SK-N-SH (cell line): ENCODE measurements at regions not wholly inside any gene's neighbourhood (a gene's known extent, or its start where the extent isn't known, plus 50 kb on each side); places are given as distances from the start of the nearest gene placed in this dataset.

Source experiments
- CTCF ChIA-PET: fragments of 300-600, 350-600 bp; formaldehyde crosslinking; extraction: SDS; loops from one replicate; lab custom pipeline; 2021; lab: Yijun Ruan, JAX
- POLR2A ChIA-PET: fragments of 350-600 bp; sonication (Branson Sonifier 250); formaldehyde crosslinking; extraction: SDS; loops from one replicate; lab custom pipeline; 2020; ENCODE audit warnings: antibody characterized with exemption, inconsistent platforms; lab: Yijun Ruan, JAX
- DNase-seq: peaks from one replicate; pipeline ENCODE4 v3.0.0; 2012
- H2AFZ ChIP-seq: fragments of 200-600 bp; sonication (generic); 2 replicates; pipeline ENCODE4 v1.8.1; 2016; ENCODE audit warnings: antibody characterized with exemption, mild to moderate bottlenecking, low read depth
- H3F3A ChIP-seq: fragments of 200-600 bp; sonication (generic); replicated peaks from 2 replicates; pipeline ENCODE3; 2016; ENCODE audit warnings: antibody characterized with exemption, mild to moderate bottlenecking; ENCODE audit not compliant: insufficient read depth
- H3K27ac ChIP-seq, 2 experiments: fragments of 200-500 bp in 1 of 2; fragments of 200-600 bp in 1 of 2; sonication (Bioruptor generic) in 1 of 2; sonication (generic), shearing (Covaris generic) in 1 of 2; 2 replicates each; pipeline versions ENCODE4 v1.5.1 to v1.6.1; 2014 to 2016; ENCODE audit warnings: low read depth in 2 of 2, inconsistent platforms in 1 of 2, low read length in 1 of 2, mild to moderate bottlenecking in 1 of 2, mixed read lengths in 1 of 2
- H3K27me3 ChIP-seq: fragments of 200-600 bp; sonication (generic), shearing (Covaris generic); 2 replicates; pipeline ENCODE4 v1.6.1; 2016; ENCODE audit warnings: mixed run types; ENCODE audit not compliant: insufficient read depth
- H3K36me3 ChIP-seq, 2 experiments: fragments of 200-500 bp in 1 of 2; fragments of 200-600 bp in 1 of 2; sonication (Bioruptor generic) in 1 of 2; sonication (generic) in 1 of 2; replicated peaks in 1 of 2; 2 replicates each; pipeline versions ENCODE3 to v1.5.1; 2014 to 2016; ENCODE audit warnings: low read length in 1 of 2, mild to moderate bottlenecking in 1 of 2; ENCODE audit not compliant: insufficient read depth in 2 of 2, control insufficient read depth in 1 of 2
- H3K4me1 ChIP-seq, 2 experiments: fragments of 200-500 bp in 1 of 2; fragments of 200-600 bp in 1 of 2; sonication (Bioruptor generic) in 1 of 2; sonication (generic), shearing (Covaris generic) in 1 of 2; 2 replicates each; pipeline versions ENCODE4 v1.5.1 to v1.6.1; 2014 to 2016; ENCODE audit warnings: low read depth in 1 of 2, low read length in 1 of 2, mixed run types in 1 of 2; ENCODE audit not compliant: insufficient read depth in 2 of 2, control insufficient read depth in 1 of 2
- H3K4me2 ChIP-seq: fragments of 200-600 bp; sonication (generic), shearing (Covaris generic); 2 replicates; pipeline ENCODE4 v1.6.1; 2017; ENCODE audit warnings: mixed run types
- H3K4me3 ChIP-seq, 2 experiments: fragments of 200-500 bp in 1 of 2; fragments of 200-600 bp in 1 of 2; sonication (Bioruptor generic) in 1 of 2; sonication (generic), shearing (Covaris generic) in 1 of 2; 2 replicates each; pipeline versions ENCODE4 v1.5.1 to v1.8.1; 2014 to 2016; ENCODE audit warnings: low read depth in 2 of 2, inconsistent platforms in 1 of 2, low read length in 1 of 2, mild to moderate bottlenecking in 1 of 2, mixed read lengths in 1 of 2, moderate library complexity in 1 of 2
- H3K79me2 ChIP-seq: fragments of 200-600 bp; sonication (generic); 2 replicates; pipeline ENCODE4 v1.8.1; 2017; ENCODE audit warnings: mild to moderate bottlenecking; ENCODE audit not compliant: insufficient read depth
- H3K9ac ChIP-seq: fragments of 200-600 bp; sonication (generic); 2 replicates; pipeline ENCODE4 v1.6.1; 2017; ENCODE audit warnings: mixed run types
- H3K9me2 ChIP-seq: fragments of 200-600 bp; sonication (generic); 2 replicates; pipeline ENCODE4 v1.6.1; 2017; ENCODE audit warnings: mixed run types
- H3K9me3 ChIP-seq: fragments of 200-600 bp; sonication (generic); 2 replicates; pipeline ENCODE4 v1.6.1; 2017; ENCODE audit warnings: mixed run types, mild to moderate bottlenecking, moderate library complexity
- H4K20me1 ChIP-seq: fragments of 200-600 bp; sonication (generic); 2 replicates; pipeline ENCODE4 v1.6.1; 2017; ENCODE audit warnings: mild to moderate bottlenecking, mixed run types; ENCODE audit not compliant: insufficient read depth
- ELF1 ChIP-seq: IDR thresholded peaks from 2 replicates; pipeline ENCODE4 v1.4.0; 2012
- FOSL2 ChIP-seq: IDR thresholded peaks from 2 replicates; pipeline ENCODE4 v1.4.0; 2012; ENCODE audit warnings: low read depth, mild to moderate bottlenecking, moderate library complexity, borderline replicate concordance
- FOXJ3 ChIP-seq: sonication (generic); formaldehyde crosslinking; IDR thresholded peaks from 2 replicates; pipeline ENCODE4 v1.5.1; 2020; ENCODE audit warnings: mild to moderate bottlenecking, missing genetic modification reagents
- GABPA ChIP-seq: IDR thresholded peaks from 2 replicates; pipeline ENCODE4 v1.4.0; 2012; ENCODE audit warnings: low read depth, mild to moderate bottlenecking
- JUND ChIP-seq: IDR thresholded peaks from 2 replicates; pipeline ENCODE4 v1.4.0; 2012
- MEF2A ChIP-seq: IDR thresholded peaks from 2 replicates; pipeline ENCODE4 v1.4.0; 2012; ENCODE audit warnings: low read depth, borderline replicate concordance
- NRF1 ChIP-seq: IDR thresholded peaks from 2 replicates; pipeline ENCODE4 v1.6.1; 2012; ENCODE audit warnings: low read depth, mild to moderate bottlenecking, low read length
- RAD21 ChIP-seq: IDR thresholded peaks from 2 replicates; pipeline ENCODE4 v1.6.1; 2012; ENCODE audit warnings: mild to moderate bottlenecking, low read length
- RXRA ChIP-seq: IDR thresholded peaks from 2 replicates; pipeline ENCODE4 v1.4.0; 2012; ENCODE audit warnings: low read depth, mild to moderate bottlenecking, borderline replicate concordance
- SIN3A ChIP-seq: IDR thresholded peaks from 2 replicates; pipeline ENCODE4 v1.6.1; 2012; ENCODE audit warnings: low read depth, mild to moderate bottlenecking, low read length, moderate library complexity, borderline replicate concordance
- SMC3 ChIP-seq: IDR thresholded peaks from 2 replicates; pipeline ENCODE4 v1.6.1; 2012; ENCODE audit warnings: low read depth, low read length, improper control_type of control experiment
- TAF1 ChIP-seq: IDR thresholded peaks from 2 replicates; pipeline ENCODE4 v1.6.1; 2012; ENCODE audit warnings: low read depth, mild to moderate bottlenecking, low read length, moderate library complexity, borderline replicate concordance
- YY1 ChIP-seq: IDR thresholded peaks from 2 replicates; pipeline ENCODE4 v1.4.0; 2012; ENCODE audit warnings: low read depth, mild to moderate bottlenecking
- TF ChIP-seq, protein P1 (sequence below): IDR thresholded peaks from 2 replicates; pipeline ENCODE4 v1.4.0; 2012; ENCODE audit warnings: low read depth, borderline replicate concordance
- TF ChIP-seq, protein P2 (sequence below): fragments of 200-600 bp; sonication (generic); IDR thresholded peaks from 2 replicates; pipeline ENCODE4 v1.6.1; 2017; ENCODE audit warnings: antibody characterized with exemption, mild to moderate bottlenecking, moderate library complexity
- TF ChIP-seq, protein P3 (sequence below): IDR thresholded peaks from 2 replicates; pipeline ENCODE4 v1.6.1; 2012; ENCODE audit warnings: mild to moderate bottlenecking, low read depth, low read length, moderate library complexity
- TF ChIP-seq, protein P4 (sequence below): IDR thresholded peaks from 2 replicates; pipeline ENCODE4 v1.4.0; 2012; ENCODE audit warnings: low read depth, borderline replicate concordance

DNA sequence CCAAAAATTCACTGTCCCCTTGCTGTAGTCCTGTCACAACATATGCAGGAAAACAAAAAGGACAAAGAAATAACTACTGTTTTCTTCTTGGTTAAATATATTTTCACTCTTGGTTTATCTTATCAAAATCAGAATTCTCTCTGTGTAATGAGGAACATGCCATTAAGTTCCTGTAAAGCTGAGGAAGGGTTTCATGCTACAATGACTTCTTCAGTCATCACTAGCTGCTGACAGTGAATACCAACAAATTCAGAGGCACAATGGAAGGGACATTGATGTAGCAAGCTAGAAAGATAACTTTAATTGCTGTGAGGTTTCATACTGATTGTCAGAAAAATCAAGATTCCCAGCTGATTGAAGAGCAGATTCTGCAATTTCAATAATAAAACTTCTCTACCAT, 782.9 kb upstream of the HTR2C start:
- POLR2A ChIA-PET: no interaction called here
- no peaks in the 10 kb centered on the region for H4K20me1 ChIP-seq
- H3K27me3 ChIP-seq: no peaks in the 10 kb centered on the region; the same call in 1 of the 2 replicates
- H3F3A ChIP-seq: no peaks in the 10 kb centered on the region
- no peak overlapping the region for H2AFZ ChIP-seq
- no peaks in the 10 kb centered on the region for H3K9me3 ChIP-seq
- no peak overlapping the region for H3K4me2 ChIP-seq
- TF ChIP-seq MEF2A (no peak), ELF1 (no peak), YY1 (no peak), RAD21 (no peak), RXRA (no peak), NRF1 (no peak), FOXJ3 (CRISPR knock-in tag) (no peak), SMC3 (no peak), JUND (no peak), GABPA (no peak), TAF1 (no peak), FOSL2 (no peak), SIN3A (no peak)
- TF ChIP-seq, protein P1, sequence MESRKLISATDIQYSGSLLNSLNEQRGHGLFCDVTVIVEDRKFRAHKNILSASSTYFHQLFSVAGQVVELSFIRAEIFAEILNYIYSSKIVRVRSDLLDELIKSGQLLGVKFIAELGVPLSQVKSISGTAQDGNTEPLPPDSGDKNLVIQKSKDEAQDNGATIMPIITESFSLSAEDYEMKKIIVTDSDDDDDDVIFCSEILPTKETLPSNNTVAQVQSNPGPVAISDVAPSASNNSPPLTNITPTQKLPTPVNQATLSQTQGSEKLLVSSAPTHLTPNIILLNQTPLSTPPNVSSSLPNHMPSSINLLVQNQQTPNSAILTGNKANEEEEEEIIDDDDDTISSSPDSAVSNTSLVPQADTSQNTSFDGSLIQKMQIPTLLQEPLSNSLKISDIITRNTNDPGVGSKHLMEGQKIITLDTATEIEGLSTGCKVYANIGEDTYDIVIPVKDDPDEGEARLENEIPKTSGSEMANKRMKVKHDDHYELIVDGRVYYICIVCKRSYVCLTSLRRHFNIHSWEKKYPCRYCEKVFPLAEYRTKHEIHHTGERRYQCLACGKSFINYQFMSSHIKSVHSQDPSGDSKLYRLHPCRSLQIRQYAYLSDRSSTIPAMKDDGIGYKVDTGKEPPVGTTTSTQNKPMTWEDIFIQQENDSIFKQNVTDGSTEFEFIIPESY: no peak
- TF ChIP-seq, protein P2, sequence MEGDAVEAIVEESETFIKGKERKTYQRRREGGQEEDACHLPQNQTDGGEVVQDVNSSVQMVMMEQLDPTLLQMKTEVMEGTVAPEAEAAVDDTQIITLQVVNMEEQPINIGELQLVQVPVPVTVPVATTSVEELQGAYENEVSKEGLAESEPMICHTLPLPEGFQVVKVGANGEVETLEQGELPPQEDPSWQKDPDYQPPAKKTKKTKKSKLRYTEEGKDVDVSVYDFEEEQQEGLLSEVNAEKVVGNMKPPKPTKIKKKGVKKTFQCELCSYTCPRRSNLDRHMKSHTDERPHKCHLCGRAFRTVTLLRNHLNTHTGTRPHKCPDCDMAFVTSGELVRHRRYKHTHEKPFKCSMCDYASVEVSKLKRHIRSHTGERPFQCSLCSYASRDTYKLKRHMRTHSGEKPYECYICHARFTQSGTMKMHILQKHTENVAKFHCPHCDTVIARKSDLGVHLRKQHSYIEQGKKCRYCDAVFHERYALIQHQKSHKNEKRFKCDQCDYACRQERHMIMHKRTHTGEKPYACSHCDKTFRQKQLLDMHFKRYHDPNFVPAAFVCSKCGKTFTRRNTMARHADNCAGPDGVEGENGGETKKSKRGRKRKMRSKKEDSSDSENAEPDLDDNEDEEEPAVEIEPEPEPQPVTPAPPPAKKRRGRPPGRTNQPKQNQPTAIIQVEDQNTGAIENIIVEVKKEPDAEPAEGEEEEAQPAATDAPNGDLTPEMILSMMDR: no peak
- TF ChIP-seq, protein P3, sequence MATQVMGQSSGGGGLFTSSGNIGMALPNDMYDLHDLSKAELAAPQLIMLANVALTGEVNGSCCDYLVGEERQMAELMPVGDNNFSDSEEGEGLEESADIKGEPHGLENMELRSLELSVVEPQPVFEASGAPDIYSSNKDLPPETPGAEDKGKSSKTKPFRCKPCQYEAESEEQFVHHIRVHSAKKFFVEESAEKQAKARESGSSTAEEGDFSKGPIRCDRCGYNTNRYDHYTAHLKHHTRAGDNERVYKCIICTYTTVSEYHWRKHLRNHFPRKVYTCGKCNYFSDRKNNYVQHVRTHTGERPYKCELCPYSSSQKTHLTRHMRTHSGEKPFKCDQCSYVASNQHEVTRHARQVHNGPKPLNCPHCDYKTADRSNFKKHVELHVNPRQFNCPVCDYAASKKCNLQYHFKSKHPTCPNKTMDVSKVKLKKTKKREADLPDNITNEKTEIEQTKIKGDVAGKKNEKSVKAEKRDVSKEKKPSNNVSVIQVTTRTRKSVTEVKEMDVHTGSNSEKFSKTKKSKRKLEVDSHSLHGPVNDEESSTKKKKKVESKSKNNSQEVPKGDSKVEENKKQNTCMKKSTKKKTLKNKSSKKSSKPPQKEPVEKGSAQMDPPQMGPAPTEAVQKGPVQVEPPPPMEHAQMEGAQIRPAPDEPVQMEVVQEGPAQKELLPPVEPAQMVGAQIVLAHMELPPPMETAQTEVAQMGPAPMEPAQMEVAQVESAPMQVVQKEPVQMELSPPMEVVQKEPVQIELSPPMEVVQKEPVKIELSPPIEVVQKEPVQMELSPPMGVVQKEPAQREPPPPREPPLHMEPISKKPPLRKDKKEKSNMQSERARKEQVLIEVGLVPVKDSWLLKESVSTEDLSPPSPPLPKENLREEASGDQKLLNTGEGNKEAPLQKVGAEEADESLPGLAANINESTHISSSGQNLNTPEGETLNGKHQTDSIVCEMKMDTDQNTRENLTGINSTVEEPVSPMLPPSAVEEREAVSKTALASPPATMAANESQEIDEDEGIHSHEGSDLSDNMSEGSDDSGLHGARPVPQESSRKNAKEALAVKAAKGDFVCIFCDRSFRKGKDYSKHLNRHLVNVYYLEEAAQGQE: no peak
- TF ChIP-seq, protein P4, sequence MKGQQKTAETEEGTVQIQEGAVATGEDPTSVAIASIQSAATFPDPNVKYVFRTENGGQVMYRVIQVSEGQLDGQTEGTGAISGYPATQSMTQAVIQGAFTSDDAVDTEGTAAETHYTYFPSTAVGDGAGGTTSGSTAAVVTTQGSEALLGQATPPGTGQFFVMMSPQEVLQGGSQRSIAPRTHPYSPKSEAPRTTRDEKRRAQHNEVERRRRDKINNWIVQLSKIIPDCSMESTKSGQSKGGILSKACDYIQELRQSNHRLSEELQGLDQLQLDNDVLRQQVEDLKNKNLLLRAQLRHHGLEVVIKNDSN: no peak
- no peak for DNase-seq
- no peaks in the 10 kb centered on the region for H3K9me2 ChIP-seq
- no peak overlapping the region for H3K4me3 ChIP-seq
- H3K36me3 ChIP-seq: no peaks in the 10 kb centered on the region
- no peak overlapping the region for H3K9ac ChIP-seq
- H3K4me1 ChIP-seq: no peaks in the 10 kb centered on the region
- no peak overlapping the region for H3K27ac ChIP-seq
- CTCF ChIA-PET: no interaction called here
- no peaks in the 10 kb centered on the region for H3K79me2 ChIP-seq
